ENCODE measurements at regions not wholly inside any gene's neighbourhood (a gene's known extent, or its start where the extent isn't known, plus 50 kb on each side); places are given as distances from the start of the nearest gene placed in this dataset.

DNA sequence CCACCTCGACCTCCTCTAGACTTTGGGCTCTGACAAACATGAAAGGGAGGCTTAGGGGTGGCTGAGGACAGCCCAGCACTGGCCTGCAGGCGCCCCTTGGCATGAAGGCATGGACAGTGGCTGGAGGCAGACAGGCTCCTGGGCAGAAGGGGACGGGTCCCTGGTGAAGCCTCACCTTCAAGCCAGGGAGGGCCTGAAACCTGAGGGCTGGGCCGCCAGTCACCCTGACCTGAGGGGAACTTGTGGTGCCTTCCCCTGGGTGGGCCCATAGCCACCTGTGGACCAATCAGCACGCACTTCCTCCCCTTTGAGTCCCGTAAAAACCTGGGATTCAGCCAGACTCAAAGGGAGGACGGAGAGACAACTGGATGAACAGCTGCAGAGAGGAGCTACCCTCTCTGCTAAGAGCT, 90.4 kb upstream of the PUM3 start:
- TF ChIP-seq POLR2A (IDR thresholded peaks at IDR 0.05): no peak
- 83 to 91% methylated on average over 6 of the region's 7 CpGs for WGBS, 2 donors

DNA sequence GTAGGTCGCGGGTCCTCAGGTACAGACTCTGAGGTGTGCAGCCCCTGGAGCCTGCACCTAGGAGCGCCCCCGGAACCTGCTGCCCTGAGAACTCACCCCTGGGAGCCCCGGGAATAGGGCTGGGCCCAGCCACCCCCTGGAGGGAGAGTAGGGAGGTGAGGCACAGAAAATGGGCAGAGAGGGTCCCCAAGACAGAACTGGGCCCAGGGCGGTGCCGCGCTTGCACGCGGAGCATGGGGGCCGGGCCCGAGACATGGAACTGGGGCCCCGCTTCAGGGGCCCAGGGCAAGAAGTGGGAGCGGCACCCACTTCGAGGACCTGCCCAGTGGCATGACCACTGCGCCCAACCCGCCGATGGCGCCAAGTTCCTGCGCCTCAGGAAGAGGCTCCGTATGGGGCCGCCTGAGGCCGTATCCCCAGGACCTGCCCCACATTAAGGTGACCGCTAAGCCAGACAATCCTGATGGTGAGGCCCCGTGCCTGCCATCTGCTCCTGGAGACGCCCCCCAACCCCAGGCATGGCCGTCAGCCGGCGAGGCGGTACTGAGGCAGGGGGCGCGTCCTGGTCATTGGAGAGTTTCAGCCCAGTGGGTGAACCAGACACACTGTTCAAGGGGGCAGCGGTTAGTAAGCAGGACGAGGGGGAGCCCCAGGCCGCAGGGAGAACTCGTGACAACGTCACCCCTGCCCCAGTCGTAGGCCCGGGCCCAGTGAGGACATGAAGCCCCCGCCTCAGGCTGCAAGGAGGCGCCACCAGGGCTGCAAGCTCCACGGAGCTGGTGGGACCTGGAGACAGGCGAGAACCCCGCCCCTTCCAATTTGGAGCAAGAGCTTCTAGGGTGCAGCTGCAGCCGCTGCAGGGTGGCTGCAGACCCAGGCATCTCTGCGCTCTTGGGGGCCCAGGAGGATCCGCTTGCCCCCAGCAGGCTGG, 89.5 kb upstream of the PUM3 start:
- no peak for DNase-seq (ENCODE audit: low spot score in 2 of 2)

More for the DNA sequence above, 90.4 kb upstream of the PUM3 start:
- intact Hi-C loops (cut with DNase I; ENCODE audit: low total_unique reads): no loop called here
- H3K4me3 ChIP-seq (ENCODE audit: low read depth, poor library complexity, severe bottlenecking): no peak overlapping the region
- no peak for DNase-seq (ENCODE audit: low spot score in 2 of 2)

DNA sequence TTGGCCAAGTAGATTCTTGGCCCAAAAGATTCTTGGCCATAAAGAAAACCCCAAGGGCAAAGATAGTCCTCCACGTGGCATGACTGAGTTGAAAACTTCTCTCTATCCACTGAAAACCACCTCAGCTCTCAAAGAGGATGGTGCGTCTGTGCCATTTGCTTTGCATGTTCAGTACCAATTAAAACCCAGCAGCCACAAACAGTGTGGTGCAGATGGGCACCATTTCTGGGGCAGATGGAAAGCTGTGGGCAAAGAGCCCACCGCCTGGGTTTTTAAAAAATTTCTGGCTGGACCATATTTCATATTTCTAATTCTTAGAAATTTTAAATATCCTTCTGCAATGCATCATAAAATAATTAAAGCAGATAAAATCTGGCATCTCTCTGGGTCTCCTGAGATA, 84.5 kb upstream of the PUM3 start:
- TF ChIP-seq, protein P1, sequence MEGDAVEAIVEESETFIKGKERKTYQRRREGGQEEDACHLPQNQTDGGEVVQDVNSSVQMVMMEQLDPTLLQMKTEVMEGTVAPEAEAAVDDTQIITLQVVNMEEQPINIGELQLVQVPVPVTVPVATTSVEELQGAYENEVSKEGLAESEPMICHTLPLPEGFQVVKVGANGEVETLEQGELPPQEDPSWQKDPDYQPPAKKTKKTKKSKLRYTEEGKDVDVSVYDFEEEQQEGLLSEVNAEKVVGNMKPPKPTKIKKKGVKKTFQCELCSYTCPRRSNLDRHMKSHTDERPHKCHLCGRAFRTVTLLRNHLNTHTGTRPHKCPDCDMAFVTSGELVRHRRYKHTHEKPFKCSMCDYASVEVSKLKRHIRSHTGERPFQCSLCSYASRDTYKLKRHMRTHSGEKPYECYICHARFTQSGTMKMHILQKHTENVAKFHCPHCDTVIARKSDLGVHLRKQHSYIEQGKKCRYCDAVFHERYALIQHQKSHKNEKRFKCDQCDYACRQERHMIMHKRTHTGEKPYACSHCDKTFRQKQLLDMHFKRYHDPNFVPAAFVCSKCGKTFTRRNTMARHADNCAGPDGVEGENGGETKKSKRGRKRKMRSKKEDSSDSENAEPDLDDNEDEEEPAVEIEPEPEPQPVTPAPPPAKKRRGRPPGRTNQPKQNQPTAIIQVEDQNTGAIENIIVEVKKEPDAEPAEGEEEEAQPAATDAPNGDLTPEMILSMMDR (IDR thresholded peaks at IDR 0.05): no peak
- TF ChIP-seq POLR2A (IDR thresholded peaks at IDR 0.05): no peak
- intact Hi-C loops (cut with DNase I; ENCODE audit: low total_unique reads): loop anchor here (5.0 kb wide), 1 partner anchor 379 kb away; no protein-coding TSS in a partner anchor
- DNase-seq (ENCODE audit: low spot score in 2 of 2): no peak
- 59 to 60% methylated on average over 3 of the region's 3 CpGs for WGBS, 2 donors
- no peak overlapping the region for H3K4me3 ChIP-seq (ENCODE audit: low read depth, poor library complexity, severe bottlenecking)

More for the DNA sequence above, 89.5 kb upstream of the PUM3 start:
- no peak for TF ChIP-seq POLR2A (IDR thresholded peaks at IDR 0.05)
- TF ChIP-seq, protein P1 (IDR thresholded peaks at IDR 0.05): no peak
- intact Hi-C loops (cut with DNase I; ENCODE audit: low total_unique reads): no loop called here
- no peak overlapping the region for H3K4me3 ChIP-seq (ENCODE audit: low read depth, poor library complexity, severe bottlenecking)
- 94 to 96% methylated on average over 25 to 45 of the region's 47 CpGs for WGBS, 2 donors

DNA sequence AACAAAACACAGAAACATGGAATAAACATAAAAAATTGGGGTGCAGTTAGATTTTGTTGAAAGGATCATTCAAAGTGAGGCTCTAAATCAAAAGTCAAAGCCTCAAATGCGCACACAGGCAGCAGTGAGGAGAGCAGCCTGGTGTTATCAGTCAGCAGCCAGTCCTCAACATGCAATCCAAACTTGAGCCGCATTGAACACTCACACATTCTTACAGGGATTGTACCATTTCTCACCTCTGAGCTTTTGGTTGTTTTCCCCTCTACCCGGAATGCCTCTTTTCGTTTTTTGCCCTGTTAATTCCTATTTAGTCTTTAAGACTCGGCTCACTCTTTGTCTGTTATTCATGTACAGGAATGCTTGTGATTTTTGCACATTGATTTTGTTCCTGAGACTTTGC, 81.1 kb upstream of the PUM3 start:
- no peak for TF ChIP-seq POLR2A (IDR thresholded peaks at IDR 0.05)
- TF ChIP-seq, protein P1 (IDR thresholded peaks at IDR 0.05): no peak
- no peak for DNase-seq (ENCODE audit: low spot score in 2 of 2)
- no peak overlapping the region for H3K4me3 ChIP-seq (ENCODE audit: low read depth, poor library complexity, severe bottlenecking)
- intact Hi-C loops (cut with DNase I; ENCODE audit: low total_unique reads): loop anchor here (5.0 kb wide), 1 partner anchor 382 kb away; no protein-coding TSS in a partner anchor
- WGBS, 2 donors: 94% methylated on average over 5 of the region's 5 CpGs

DNA sequence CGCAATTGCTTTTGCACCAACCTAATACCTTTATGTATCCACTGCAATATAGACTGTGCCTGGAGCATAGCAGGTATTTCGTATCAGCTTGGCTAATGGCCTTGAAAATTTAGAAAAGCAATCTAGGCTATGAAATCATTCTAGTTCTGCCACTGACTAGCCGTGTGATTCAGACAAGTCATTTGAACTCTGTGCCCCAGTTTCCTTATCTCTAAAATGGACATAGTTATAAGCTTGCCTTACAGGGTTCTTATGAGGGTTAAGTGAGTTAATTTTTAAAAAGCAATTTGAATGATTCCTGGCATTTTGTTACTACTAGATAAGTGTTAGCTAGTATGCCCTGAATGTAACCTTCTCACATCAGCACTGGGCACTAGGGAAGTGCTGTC, 80.5 kb upstream of the PUM3 start:
- intact Hi-C loops (cut with DNase I; ENCODE audit: low total_unique reads): no loop called here
- TF ChIP-seq, protein P1 (IDR thresholded peaks at IDR 0.05): no peak
- no peak for TF ChIP-seq POLR2A (IDR thresholded peaks at IDR 0.05)
- no peak for DNase-seq (ENCODE audit: low spot score in 2 of 2)
- WGBS, 2 donors: 77 to 83% methylated on average over 3 of the region's 3 CpGs
- no peak overlapping the region for H3K4me3 ChIP-seq (ENCODE audit: low read depth, poor library complexity, severe bottlenecking)

DNA sequence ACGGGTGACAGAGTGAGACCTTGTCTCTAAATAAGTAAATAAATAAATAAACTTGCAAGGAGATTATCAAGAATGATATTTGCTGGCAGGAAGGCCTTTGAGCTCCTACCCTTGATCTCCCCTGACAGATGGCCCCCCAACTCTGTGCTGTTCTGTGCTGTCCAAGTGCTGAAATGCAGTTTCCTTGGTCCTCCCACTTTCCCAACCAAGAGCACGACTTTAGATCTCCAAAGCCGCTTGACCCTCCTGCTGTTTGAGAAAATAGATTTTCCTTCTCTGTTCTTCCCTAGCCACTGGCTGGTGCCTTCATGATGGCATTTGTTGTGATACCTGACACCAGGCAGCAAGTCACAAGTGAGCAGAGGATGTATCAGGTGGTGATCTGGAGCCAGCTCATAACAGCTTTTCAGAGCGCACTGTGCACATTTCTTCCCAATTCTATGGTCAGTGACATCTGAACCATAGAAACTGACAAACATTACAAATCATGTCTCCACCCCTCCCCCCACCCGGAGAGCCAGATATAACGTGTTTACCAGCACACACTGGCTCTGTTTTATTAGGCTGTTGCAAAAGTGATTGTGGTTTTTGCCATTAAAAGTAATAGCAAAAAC, 80.0 kb upstream of the PUM3 start:
- intact Hi-C loops (cut with DNase I; ENCODE audit: low total_unique reads): no loop called here
- no peak for DNase-seq (ENCODE audit: low spot score in 2 of 2)
- TF ChIP-seq POLR2A (IDR thresholded peaks at IDR 0.05): no peak
- TF ChIP-seq, protein P1 (IDR thresholded peaks at IDR 0.05): no peak
- no peak overlapping the region for H3K4me3 ChIP-seq (ENCODE audit: low read depth, poor library complexity, severe bottlenecking)
- WGBS, 2 donors: 65 to 68% methylated on average over 6 of the region's 6 CpGs

Measured in lower leg skin (tissue), 4 donors.